HG03457 (cell line): ENCODE measurements at regions not wholly inside any gene's neighbourhood (a gene's known extent, or its start where the extent isn't known, plus 50 kb on each side); places are given as distances from the start of the nearest gene placed in this dataset.

ENCODE experiments used
- ATAC-seq: cut with Tn5 transposase; IDR thresholded peaks from one replicate; pipeline ENCODE4 v1.9.1; 2021; ENCODE audit warnings: moderate number of reproducible peaks; ENCODE audit not compliant: unreplicated experiment

- ATAC-seq, result no peak
These were observed 297.7 kb downstream of the PARP8 start for GRCh38 chr5:50963971-50964745.

- no peak for ATAC-seq
These were observed 298.6 kb downstream of the PARP8 start for GRCh38 chr5:50964746-50965653.

DNA sequence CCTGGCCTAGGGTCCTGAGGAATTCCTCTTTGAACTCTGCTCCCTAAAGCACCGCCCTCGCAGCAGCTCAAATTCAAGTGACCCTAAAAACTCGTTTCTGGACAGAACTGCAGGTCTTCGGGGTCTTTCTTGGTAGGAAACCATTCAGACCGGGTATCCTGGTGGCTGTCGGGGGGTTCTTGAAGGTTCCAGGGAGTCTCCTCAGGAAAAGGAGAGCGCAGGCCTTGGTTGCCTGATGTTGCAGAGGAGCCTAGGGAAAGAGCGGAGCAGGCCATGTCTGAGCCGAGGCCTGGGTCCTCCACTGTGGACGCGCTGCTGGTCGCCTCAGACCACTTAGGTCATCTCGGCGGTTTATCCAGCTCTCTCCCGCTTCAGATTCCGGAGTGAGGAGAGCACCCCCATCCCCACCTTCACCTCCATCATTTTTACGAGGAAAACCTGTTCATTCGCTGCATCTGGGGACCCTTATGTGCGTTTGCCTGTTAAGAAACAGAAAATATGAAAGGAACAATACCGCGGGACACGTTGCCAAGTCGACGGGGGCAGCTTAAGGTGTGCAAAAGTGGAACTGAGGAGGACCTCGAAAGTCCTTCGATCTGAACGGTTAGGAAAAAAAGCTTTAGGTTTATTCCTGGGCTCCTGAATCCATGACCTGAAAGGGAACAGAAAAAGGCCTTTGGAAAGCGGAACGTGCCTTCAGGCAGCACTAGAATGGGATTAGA, 299.4 kb downstream of the PARP8 start:
- no peak for ATAC-seq

GRCh38 chr5:50967009-50967562, 300.6 kb downstream of the PARP8 start:
- ATAC-seq, result no peak

DNA sequence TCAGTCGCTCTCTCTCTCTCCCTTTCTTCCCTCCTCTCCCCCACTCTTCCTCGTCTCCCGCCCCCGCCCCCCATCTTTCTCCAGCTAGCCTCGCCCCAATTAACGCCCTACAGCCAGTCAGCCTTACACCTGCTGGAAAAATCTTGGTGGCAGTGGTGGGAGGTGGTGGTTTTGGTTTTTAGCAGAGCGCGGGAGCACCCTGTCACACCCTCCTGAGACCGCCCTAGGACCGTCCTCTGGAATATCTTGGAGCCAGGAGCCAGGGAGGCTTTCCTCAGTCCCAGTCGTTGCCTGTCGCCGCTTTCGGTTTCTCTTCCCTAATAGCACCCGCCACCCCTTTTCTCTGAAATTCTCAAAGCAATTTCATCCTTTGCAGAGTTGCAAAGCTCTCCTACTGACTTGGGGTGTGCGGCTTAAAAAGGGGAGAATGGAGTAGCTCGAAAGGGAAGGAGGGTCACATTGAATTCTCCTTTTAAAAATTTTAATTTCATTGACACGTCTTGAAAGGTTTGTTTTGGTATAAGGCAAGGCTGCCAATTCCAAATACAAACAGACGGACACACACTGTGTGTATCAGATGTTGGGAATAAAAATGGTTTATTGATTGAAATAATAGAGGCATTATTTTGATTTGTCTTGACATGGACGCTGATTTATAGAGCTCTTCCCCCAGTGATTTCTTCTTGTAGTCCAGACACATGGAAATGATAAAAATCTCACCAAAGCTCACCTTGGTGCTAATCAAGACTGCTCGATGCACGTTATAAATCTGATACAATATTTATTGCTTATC, 301.3 kb downstream of the PARP8 start:
- ATAC-seq, result no peak

- no peak for ATAC-seq
These were observed 302.1 kb downstream of the PARP8 start for GRCh38 chr5:50968356-50969149.

GRCh38 chr5:50969151-50970031, 303.0 kb downstream of the PARP8 start:
- ATAC-seq, result no peak

DNA sequence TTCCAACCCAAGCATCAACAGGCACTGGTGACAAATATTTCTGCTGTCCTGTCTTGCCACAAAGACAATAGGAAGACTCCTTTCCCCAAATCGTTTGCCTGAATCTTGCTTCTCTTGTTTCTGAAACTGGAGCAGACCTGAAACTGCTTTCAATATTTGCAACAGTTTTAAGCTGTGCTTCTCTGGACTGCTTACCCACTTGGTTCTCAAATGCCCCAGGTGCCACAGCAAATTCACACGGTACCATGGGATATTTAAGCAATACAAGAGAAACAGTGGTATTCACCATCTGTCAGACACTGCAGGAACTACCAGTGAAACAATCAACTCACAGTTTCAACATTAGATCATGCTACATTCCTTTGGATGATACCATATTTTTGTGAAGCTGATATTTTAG, 309.4 kb downstream of the PARP8 start:
- no peak for ATAC-seq

DNA sequence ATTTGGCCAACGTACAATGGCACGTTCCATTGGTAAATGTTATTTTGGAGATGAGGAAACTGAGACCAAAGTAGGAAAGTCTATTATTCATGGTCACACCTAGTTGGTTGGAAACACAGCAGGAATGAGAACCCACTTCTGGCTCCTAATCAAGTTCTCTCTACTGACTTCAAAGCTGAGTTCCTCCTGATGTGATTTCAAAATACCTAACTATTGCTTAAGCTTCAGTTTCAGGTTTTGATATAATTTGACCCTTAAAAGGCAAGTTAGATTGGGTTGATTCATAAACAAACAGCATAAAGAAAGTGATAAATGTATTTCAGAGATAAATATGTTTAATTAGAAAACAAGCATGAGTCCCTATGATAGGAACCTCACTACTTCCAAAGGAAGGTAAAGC, 312.5 kb downstream of the PARP8 start:
- ATAC-seq, result no peak

DNA sequence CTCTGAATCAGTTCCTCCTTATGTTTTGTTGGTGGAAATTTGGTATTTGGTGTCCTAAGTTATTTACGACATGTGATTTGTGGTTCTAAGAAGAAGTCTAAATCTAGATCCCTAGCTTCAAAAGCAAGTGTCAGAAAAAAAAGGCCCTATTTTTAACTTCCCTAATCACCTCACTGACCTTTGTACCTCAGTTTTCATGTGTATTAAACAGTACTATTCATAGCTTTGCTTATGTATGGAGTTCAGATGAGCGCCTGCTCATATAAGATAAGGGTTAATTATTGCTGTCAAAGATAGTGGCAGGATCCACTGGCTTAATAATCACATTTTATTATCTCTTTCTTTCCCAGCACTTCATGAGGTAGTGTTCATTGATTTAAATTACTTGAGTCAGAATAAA, 318.2 kb downstream of the PARP8 start:
- ATAC-seq, result no peak

GRCh38 chr5:50990296-50990924, 324.0 kb downstream of the PARP8 start:
- ATAC-seq, result no peak

DNA sequence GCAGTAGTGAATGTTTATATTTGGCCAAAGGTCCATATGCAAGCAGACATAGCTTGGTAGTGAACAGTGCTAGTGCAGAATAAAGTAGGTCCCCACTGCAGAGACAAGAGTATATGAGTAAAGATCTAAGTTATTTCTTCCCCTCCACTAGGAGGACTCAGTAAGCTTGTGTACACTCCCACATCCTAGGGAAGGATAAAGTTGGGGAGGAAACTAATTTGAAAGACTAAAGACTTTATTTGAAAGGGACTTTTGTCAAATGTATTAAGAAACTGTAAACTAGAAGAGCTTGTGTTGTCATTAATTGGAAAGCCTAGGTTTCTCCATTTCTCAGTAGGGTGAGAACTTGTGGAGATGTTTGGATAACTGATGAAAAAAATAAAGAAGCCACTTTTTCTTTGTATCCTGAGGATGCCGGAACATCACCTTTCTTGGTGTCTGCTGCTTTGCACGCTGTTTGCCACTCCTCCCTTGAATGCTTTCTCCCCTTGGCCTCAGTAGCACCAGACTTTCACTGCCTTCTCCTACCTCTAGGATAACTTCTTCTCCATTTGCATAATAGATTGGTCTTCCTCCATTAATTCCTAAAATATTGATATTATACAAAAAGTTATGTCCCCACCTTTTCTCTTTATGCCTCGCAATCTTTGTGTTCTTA, 329.0 kb downstream of the PARP8 start:
- no peak for ATAC-seq

DNA sequence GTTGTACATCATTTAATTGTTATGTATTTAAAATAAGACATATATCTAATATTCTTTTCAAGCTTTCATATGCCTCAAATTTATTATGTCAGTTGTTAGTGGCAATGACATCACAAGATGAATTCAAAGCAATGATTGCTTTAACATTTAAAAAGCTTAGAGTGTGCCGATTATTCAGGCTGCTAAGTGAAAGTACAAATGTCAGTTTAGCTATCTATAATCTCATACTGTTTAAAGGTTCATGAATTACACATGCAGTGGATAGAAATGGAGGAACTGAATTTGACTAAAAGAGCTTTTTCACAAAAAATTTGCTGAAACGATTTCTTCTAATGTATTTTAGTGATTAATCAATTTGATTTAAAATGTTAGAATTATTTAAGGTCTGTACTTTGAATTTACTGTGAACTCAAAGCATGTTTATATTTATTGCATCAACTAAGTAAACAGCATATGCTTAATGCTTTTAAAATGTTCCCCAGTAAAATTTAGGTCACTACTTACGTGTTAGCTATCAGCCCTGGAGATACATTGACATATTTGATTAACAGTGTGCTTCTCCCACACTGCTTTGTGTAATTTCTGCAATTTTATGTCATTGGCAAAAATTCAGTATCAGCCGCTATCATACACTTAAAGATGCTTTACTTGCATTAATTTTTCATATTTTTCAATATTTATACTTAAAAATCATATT, 334.9 kb downstream of the PARP8 start:
- no peak for ATAC-seq

GRCh38 chr5:51002368-51002767, 335.9 kb downstream of the PARP8 start:
- no peak for ATAC-seq

DNA sequence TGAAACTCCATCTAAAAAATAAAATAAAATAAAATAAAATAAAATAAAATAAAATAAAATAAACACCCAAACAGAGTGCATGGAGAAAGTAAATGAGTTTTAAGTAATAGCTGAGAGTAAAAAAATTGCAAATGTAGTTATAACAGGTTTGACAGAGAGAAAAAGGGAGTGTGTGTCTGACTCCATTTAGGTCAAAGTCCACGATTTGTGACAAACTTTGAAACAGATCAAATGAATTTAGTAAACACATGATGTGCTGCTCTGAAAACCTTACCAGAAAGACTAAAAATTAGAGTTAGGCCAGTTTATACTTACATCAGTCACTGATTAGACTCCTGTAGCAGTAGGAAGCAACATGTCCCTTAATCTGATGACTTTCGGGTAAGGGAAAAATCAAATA, 346.6 kb downstream of the PARP8 start:
- ATAC-seq, result no peak

DNA sequence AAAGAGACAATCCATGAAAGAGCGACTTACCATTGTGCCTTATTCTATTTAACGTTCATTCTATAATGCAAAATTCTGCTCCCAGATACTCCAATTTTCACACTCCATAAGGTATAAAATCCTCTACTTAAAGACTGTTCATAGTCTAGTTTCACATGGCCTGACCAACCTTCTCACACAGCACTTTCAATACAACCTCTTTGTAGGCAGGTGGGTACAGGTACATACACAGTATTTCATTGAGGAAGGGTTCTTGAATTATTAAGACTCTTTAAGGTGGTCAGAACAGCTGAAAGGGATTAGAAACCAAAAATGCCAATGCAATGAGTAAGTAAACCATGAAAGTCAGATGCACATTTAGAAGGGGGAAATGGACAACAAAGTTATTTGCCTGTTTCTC, 352.0 kb downstream of the PARP8 start:
- ATAC-seq, result no peak

DNA sequence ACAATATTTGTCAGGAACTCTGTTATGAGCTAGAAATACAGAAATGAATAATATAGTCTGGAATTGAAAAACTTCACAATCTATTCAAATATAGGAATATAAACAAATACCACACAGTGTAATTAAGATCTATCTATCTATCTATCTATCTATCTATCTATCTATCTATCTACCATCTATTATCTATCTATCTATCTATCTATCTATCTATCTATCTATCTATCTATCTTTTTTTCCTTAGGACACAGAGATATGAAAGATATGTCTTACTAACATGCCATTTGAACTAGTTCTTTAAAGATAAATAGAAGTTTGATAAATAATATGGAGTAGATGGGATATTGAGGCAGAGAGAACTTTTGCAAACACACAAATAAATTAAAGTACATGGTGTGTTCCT, 357.8 kb downstream of the PARP8 start:
- no peak for ATAC-seq
